Ishikawa (cell line): ENCODE measurements at regions not wholly inside any gene's neighbourhood (a gene's known extent, or its start where the extent isn't known, plus 50 kb on each side); places are given as distances from the start of the nearest gene placed in this dataset.

Experiments
- MAX ChIP-seq: IDR thresholded peaks from 2 replicates; pipeline ENCODE4 v1.6.1; 2012
- RAD21 ChIP-seq: IDR thresholded peaks from 2 replicates; pipeline ENCODE4 v1.6.1; 2012; ENCODE audit warnings: low read depth
- TEAD4 ChIP-seq: IDR thresholded peaks from 2 replicates; pipeline ENCODE4 v1.6.1; 2012

DNA sequence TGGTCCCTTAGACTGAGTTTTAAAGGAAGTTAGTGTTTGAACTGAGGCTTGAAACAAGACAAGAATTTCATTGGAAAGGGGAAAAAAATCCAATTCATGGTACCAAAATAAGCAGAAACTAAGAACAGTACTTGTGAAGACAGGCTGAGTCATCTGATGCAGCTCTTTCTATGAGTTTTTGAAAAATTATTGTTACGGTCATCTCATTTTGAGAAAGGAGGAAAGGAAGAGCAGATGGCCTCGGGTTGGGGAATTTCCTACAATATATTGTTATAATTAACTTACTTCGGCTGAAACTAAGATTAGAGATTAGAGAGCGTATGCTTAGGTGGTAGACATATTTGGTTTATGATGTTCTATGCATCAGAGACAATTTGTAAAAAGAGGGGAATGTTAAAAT is 2164.8 kb upstream of the AGA start:
- TF ChIP-seq MAX: no peak
- no peak for TF ChIP-seq RAD21
- no peak for TF ChIP-seq TEAD4
